ENCODE measurements at regions not wholly inside any gene's neighbourhood (a gene's known extent, or its start where the extent isn't known, plus 50 kb on each side); places are given as distances from the start of the nearest gene placed in this dataset.

DNA sequence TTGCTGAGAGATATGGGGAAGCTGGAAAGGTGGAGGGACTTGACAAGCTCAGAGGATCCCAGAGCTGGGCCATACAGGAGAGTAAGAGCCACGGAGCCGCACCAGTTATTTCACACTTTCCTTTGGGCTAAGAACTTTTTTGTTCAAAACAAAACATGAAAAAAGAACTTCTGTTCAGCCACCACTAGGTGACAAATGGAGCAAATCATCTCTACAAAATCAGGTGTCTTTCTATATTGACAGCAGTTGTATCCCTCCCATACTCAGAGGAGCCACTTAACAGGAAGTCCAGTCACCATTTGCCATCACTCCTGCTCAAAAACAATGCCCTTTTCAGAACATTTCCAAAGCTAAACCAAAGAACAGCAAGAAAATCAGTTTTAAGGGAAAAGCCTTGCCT, 70.3 kb upstream of the DBX2 start:
- TF ChIP-seq, protein P1, sequence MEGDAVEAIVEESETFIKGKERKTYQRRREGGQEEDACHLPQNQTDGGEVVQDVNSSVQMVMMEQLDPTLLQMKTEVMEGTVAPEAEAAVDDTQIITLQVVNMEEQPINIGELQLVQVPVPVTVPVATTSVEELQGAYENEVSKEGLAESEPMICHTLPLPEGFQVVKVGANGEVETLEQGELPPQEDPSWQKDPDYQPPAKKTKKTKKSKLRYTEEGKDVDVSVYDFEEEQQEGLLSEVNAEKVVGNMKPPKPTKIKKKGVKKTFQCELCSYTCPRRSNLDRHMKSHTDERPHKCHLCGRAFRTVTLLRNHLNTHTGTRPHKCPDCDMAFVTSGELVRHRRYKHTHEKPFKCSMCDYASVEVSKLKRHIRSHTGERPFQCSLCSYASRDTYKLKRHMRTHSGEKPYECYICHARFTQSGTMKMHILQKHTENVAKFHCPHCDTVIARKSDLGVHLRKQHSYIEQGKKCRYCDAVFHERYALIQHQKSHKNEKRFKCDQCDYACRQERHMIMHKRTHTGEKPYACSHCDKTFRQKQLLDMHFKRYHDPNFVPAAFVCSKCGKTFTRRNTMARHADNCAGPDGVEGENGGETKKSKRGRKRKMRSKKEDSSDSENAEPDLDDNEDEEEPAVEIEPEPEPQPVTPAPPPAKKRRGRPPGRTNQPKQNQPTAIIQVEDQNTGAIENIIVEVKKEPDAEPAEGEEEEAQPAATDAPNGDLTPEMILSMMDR (IDR thresholded peaks at IDR 0.05 in 8 of 11, conservative IDR thresholded peaks at IDR 0.05 in 3 of 11): no peak
- TF ChIP-seq POLR2AphosphoS5 (IDR thresholded peaks at IDR 0.05) (no peak), POLR2A (IDR thresholded peaks at IDR 0.05) (no peak)

Data from spleen (tissue), 7 donors.